GM23248 (cell line): ENCODE measurements at regions not wholly inside any gene's neighbourhood (a gene's known extent, or its start where the extent isn't known, plus 50 kb on each side); places are given as distances from the start of the nearest gene placed in this dataset.

Experiments
- EZH2 ChIP-seq: fragments of 200-600 bp; sonication (generic); IDR thresholded peaks from 2 replicates; pipeline ENCODE4 v1.6.1; 2018; ENCODE audit warnings: antibody characterized with exemption, mild to moderate bottlenecking; ENCODE audit not compliant: insufficient read depth, poor library complexity, severe bottlenecking
- EZH2phosphoT487 ChIP-seq: fragments of 200-600 bp; sonication (generic); IDR thresholded peaks from 2 replicates; pipeline ENCODE4 v1.6.1; 2018; ENCODE audit warnings: antibody characterized with exemption, moderate library complexity, mild to moderate bottlenecking, low read depth; ENCODE audit not compliant: insufficient read depth

DNA sequence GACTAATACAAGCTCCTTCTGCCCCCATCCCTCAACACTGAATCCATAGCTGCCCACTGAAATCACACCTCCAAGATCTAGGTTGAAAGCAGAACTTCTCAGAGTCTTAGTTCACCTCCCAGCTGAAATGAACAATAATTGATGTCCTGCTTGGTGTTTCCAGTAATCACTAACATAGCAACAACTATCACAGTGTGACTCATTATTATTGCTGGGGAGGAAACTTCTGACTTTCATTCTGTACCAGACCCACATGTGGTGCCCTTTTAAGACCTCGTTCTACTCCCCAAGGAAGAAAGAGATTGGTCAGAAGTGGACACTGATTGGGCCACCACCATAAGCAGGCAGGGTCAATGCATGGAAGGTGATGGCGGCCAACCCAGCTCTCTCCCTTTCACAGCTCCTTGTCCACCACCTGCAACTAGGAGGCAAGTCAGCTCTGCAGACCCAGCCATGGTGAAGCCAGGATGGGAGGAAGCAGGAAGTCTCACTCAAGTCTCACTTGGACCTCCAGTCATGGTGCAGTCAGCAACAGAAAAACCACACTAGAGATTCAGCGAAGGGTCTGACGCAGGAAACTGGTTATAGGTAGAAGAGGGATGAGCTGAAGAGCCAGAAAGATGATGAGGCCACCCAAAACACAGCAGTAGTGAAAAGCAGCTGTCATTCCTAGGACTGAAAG is 720.2 kb downstream of the PTPRU start:
- no peak for TF ChIP-seq EZH2
- TF ChIP-seq EZH2phosphoT487 = no peak
